ENCODE measurements at regions not wholly inside any gene's neighbourhood (a gene's known extent, or its start where the extent isn't known, plus 50 kb on each side); places are given as distances from the start of the nearest gene placed in this dataset.

DNA sequence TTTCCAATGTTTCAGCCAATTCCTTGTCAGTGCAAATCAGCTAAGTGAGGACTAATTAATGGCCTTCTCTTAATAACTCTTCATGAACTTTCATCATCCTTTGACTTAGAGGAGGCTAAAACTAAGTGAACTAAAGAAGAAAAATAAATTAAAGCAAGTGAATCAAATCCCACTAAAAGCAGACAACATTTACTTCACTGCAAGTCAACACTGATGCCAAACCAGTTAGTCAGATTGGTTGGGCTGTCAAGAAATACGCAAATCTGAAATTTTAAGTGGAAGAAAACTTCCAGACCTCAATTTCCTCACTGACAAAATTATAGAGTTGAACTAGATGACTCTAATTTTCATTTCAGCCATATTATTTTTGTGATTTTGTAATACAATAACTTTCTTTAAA lies 137.2 kb upstream of the PRLR start:
- TF ChIP-seq, protein P1, sequence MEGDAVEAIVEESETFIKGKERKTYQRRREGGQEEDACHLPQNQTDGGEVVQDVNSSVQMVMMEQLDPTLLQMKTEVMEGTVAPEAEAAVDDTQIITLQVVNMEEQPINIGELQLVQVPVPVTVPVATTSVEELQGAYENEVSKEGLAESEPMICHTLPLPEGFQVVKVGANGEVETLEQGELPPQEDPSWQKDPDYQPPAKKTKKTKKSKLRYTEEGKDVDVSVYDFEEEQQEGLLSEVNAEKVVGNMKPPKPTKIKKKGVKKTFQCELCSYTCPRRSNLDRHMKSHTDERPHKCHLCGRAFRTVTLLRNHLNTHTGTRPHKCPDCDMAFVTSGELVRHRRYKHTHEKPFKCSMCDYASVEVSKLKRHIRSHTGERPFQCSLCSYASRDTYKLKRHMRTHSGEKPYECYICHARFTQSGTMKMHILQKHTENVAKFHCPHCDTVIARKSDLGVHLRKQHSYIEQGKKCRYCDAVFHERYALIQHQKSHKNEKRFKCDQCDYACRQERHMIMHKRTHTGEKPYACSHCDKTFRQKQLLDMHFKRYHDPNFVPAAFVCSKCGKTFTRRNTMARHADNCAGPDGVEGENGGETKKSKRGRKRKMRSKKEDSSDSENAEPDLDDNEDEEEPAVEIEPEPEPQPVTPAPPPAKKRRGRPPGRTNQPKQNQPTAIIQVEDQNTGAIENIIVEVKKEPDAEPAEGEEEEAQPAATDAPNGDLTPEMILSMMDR (IDR thresholded peaks at IDR 0.05) = no peak
- no peak for TF ChIP-seq POLR2AphosphoS5 (IDR thresholded peaks at IDR 0.05; ENCODE audit: insufficient read depth in 1 of 2, low read depth in 1 of 2)

All from vagina (tissue), 2 donors.